C4-2B (cell line): ENCODE measurements at regions not wholly inside any gene's neighbourhood (a gene's known extent, or its start where the extent isn't known, plus 50 kb on each side); places are given as distances from the start of the nearest gene placed in this dataset.

ENCODE experiments used
- ZFX ChIP-seq: fragments of 450-650 bp; IDR thresholded peaks from 2 replicates; pipeline ENCODE4 v1.6.1; 2017
- TF ChIP-seq, protein P1 (sequence below): fragments of 450-650 bp; conservative IDR thresholded peaks from 2 replicates; pipeline ENCODE4 v1.5.1; 2017; ENCODE audit warnings: mild to moderate bottlenecking

DNA sequence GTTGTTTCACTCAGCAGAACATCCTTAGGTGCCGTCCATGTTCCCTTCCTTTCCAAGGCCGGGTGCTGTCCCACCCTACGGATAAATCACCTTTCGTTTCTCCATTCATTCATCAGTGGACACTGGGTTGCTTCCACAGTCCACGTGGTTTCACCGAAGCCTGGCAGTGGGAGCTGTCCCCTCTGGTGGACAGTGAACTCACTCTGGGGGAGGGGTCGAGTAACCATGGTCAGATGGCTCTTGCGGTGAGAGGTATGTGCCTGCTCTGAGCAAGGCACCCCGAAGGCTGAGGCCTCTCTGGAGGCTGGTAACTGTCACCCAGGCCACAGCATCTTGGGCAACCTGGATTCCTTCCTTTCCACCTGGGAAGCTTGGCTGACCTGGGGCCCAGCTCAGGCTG lies 61.5 kb upstream of the TWIST2 start:
- TF ChIP-seq, protein P1, sequence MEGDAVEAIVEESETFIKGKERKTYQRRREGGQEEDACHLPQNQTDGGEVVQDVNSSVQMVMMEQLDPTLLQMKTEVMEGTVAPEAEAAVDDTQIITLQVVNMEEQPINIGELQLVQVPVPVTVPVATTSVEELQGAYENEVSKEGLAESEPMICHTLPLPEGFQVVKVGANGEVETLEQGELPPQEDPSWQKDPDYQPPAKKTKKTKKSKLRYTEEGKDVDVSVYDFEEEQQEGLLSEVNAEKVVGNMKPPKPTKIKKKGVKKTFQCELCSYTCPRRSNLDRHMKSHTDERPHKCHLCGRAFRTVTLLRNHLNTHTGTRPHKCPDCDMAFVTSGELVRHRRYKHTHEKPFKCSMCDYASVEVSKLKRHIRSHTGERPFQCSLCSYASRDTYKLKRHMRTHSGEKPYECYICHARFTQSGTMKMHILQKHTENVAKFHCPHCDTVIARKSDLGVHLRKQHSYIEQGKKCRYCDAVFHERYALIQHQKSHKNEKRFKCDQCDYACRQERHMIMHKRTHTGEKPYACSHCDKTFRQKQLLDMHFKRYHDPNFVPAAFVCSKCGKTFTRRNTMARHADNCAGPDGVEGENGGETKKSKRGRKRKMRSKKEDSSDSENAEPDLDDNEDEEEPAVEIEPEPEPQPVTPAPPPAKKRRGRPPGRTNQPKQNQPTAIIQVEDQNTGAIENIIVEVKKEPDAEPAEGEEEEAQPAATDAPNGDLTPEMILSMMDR, result no peak
- TF ChIP-seq ZFX, result no peak
